Endothelial cell of umbilical vein (primary cell): ENCODE measurements at regions not wholly inside any gene's neighbourhood (a gene's known extent, or its start where the extent isn't known, plus 50 kb on each side); places are given as distances from the start of the nearest gene placed in this dataset.

Experiments used
- BruUV-seq: library from RNA; stranded (reverse); fragments of 400-500 nt; replicated peaks from 2 replicates; lab custom pipeline; 2021; lab: Mats Ljungman, UMichigan
- CTCF ChIA-PET: fragments of 300-600, 350-600 bp; sonication (Branson Sonifier 250); formaldehyde crosslinking; loops from one replicate; lab custom pipeline; 2021; ENCODE audit warnings: antibody characterized with exemption, inconsistent platforms; lab: Charles Lee
- POLR2A ChIA-PET: fragments of 300-600, 350-600 bp; sonication (Branson Sonifier 250); formaldehyde crosslinking; loops from one replicate; lab custom pipeline; 2021; ENCODE audit warnings: antibody characterized with exemption, inconsistent platforms; lab: Charles Lee
- DNase-seq: peaks from one replicate; pipeline ENCODE4 v3.0.0-alpha.2; 2011; ENCODE audit warnings: low read depth, low spot score
- FAIRE-seq: peaks from 2 replicates; lab custom pipeline; 2011; peaks lifted over from hg19 to GRCh38; lab: Jason Lieb, UNC
- H2AFZ ChIP-seq: 2 replicates; pipeline ENCODE4 v1.6.0; 2012; ENCODE audit warnings: low read depth, low read length, control low read depth, inconsistent platforms
- H3K27ac ChIP-seq: 2 replicates; pipeline ENCODE4 v1.5.1; 2011; ENCODE audit warnings: low read depth, mild to moderate bottlenecking, control low read depth, low read length, moderate library complexity; ENCODE audit not compliant: insufficient read depth
- H3K27me3 ChIP-seq, 2 experiments: 2 replicates each; pipeline versions ENCODE4 v1.6.0 to v1.6.1; 2011; ENCODE audit warnings: low read length in 2 of 2, mixed read lengths in 1 of 2; ENCODE audit not compliant: control insufficient read depth in 2 of 2, insufficient read depth in 2 of 2
- H3K36me3 ChIP-seq, 2 experiments: 2 replicates in 1 of 2; 3 replicates in 1 of 2; pipeline ENCODE4 v1.5.1; 2011; ENCODE audit warnings: low read length in 2 of 2, mild to moderate bottlenecking in 1 of 2, moderate library complexity in 1 of 2; ENCODE audit not compliant: control insufficient read depth in 2 of 2, insufficient read depth in 2 of 2; ENCODE audit errors: extremely low read depth in 1 of 2
- H3K4me1 ChIP-seq: 3 replicates; pipeline ENCODE4 v1.5.1; 2011; ENCODE audit warnings: mild to moderate bottlenecking, low read length; ENCODE audit not compliant: control insufficient read depth, insufficient read depth; ENCODE audit errors: extremely low read depth
- H3K4me2 ChIP-seq: 2 replicates; pipeline ENCODE4 v1.6.1; 2011; ENCODE audit warnings: low read length, control low read depth, mixed read lengths; ENCODE audit not compliant: insufficient read depth
- H3K4me3 ChIP-seq, 3 experiments: fragments of 200-600 bp in 1 of 3; sonication (generic), shearing (Covaris generic) in 1 of 3; replicated peaks in 1 of 3; 2 replicates each; pipeline ENCODE4 v1.5.1; 2011 to 2016; ENCODE audit warnings: control low read depth in 3 of 3, low read length in 3 of 3, mild to moderate bottlenecking in 2 of 3, inconsistent platforms in 1 of 3, low read depth in 1 of 3, moderate library complexity in 1 of 3; ENCODE audit not compliant: insufficient read depth in 1 of 3
- H3K79me2 ChIP-seq: 2 replicates; pipeline ENCODE4 v1.6.0; 2012; ENCODE audit warnings: low read length, inconsistent platforms; ENCODE audit not compliant: control insufficient read depth, insufficient read depth
- H3K9ac ChIP-seq: replicated peaks from 2 replicates; pipeline ENCODE3; 2011; ENCODE audit warnings: low read length, control low read depth; ENCODE audit not compliant: insufficient read depth; ENCODE audit errors: extremely low read depth
- H3K9me1 ChIP-seq: replicated peaks from 3 replicates; pipeline ENCODE4 v1.6.0; 2011; ENCODE audit warnings: mild to moderate bottlenecking, low read length; ENCODE audit not compliant: control insufficient read depth, insufficient read depth; ENCODE audit errors: extremely low read depth
- H3K9me3 ChIP-seq: replicated peaks from 2 replicates; pipeline ENCODE4 v1.5.1; 2012; ENCODE audit warnings: low read length, inconsistent platforms; ENCODE audit not compliant: control insufficient read depth, insufficient read depth
- H4K20me1 ChIP-seq: replicated peaks from 2 replicates; pipeline ENCODE3; 2011; ENCODE audit warnings: mild to moderate bottlenecking, low read length; ENCODE audit not compliant: control insufficient read depth, insufficient read depth; ENCODE audit errors: extremely low read depth
- FOS ChIP-seq: IDR thresholded peaks from 2 replicates; pipeline ENCODE4 v1.6.1; 2011; ENCODE audit warnings: mild to moderate bottlenecking, low read length, moderate library complexity, borderline replicate concordance; ENCODE audit not compliant: insufficient read depth
- GATA2 ChIP-seq: IDR thresholded peaks from 2 replicates; pipeline ENCODE4 v1.7.0; 2011; ENCODE audit warnings: low read depth, mild to moderate bottlenecking, moderate library complexity, mixed read lengths, low read length; ENCODE audit not compliant: insufficient read length, insufficient read depth
- POLR2A ChIP-seq: IDR thresholded peaks from 2 replicates; pipeline ENCODE4 v1.6.1; 2012; ENCODE audit warnings: low read depth, mild to moderate bottlenecking, control low read depth, low read length
- dilution Hi-C: fragments of 300-500 bp; cut with MboI; formaldehyde crosslinking; loops from one replicate; pipeline ENCODE4 v1.15.0; 2019; ENCODE audit warnings: low sequenced_read_pairs; ENCODE audit not compliant: extremely low pct_ligation_motif_present
- intact Hi-C: fragments of 100-400 bp; cut with micrococcal nuclease; formaldehyde crosslinking; loops from one replicate; pipeline ENCODE4 v1.10.0; 2022
- TF ChIP-seq, protein P1 (sequence below), 2 donors: IDR thresholded peaks; 1 replicate in 1 of 2; 2 replicates in 1 of 2; pipeline ENCODE4 v1.5.1; 2011; ENCODE audit warnings: low read length in 2 of 2, mild to moderate bottlenecking in 2 of 2, moderate library complexity in 2 of 2, control low read depth in 1 of 2, inconsistent platforms in 1 of 2, low read depth in 1 of 2; ENCODE audit not compliant: insufficient read depth in 1 of 2; ENCODE audit errors: extremely low read depth in 1 of 2

DNA sequence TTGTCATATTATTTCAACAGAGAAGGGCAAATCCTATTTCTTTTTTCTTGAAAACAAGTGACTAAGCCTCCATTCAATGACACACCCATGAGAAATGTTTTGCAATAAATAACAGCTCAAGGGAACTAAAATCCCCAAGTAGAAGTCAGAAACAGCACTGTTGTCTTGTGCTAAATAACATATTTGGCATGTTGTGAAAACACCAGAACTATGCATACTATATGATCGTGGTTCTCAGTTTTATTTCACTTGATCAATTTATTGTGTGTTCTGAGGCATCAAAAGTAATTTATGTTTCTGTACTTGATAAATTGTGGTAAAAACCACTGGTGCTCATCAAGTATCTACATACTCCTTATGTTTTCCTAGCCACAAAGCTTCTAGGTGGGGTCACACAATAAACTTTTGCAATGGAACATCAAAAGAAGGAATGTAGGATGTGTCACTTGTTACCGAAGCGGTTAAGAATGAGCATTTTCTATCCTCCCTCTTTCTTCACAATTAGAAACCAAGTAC lies 691.7 kb upstream of the CBLB start:
- intact Hi-C loops (no loop called here), dilution Hi-C loops (no loop called here)
- TF ChIP-seq POLR2A (no peak), FOS (peak; percentile 14)
- H3K4me2 ChIP-seq: no peak overlapping the region
- no peaks in the 10 kb centered on the region for H3K9me3 ChIP-seq
- CTCF ChIA-PET: interaction anchor here (1.4 kb wide), 1 partner anchor 15 kb away, joined by 3 read pairs; no protein-coding TSS in a partner anchor
- no TSS peak for BruUV-seq
- H3K4me3 ChIP-seq: no peak overlapping the region
- FAIRE-seq: no peak
- H3K27me3 ChIP-seq: no peaks in the 10 kb centered on the region
- H3K27ac ChIP-seq: no peak overlapping the region
- DNase-seq: peak; percentile 16
- no peaks in the 10 kb centered on the region for H3K79me2 ChIP-seq
- H4K20me1 ChIP-seq: no peaks in the 10 kb centered on the region
- H3K9me1 ChIP-seq: no peaks in the 10 kb centered on the region
- H3K36me3 ChIP-seq: no peaks in the 10 kb centered on the region
- POLR2A ChIA-PET: no interaction called here
- no peak overlapping the region for H3K9ac ChIP-seq
- peak overlapping the region; percentile 53 for H2AFZ ChIP-seq
- H3K4me1 ChIP-seq: no peaks in the 10 kb centered on the region

DNA sequence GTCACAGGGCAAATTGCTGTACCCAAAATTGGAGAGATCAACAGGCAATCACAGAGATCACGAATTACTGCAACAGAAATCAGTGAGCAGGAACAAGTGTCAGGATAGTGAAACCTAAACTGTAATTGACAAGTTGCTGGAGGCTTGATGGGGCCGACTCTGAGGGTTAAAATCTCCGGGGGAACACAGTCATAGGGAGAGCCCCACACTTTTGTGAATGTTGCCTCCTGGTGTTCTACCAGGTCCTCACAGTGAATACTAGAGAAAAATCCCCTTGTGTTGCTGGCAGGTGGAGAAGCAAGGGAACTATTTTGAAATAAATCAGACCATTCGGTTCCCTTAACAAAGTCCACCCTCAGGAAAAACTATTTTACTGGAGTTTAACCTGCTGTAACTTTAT lies 697.5 kb upstream of the CBLB start:
- no peak overlapping the region for H3K4me3 ChIP-seq
- H2AFZ ChIP-seq: peak overlapping the region; percentile 80
- H3K9ac ChIP-seq: no peak overlapping the region
- H3K4me2 ChIP-seq: no peak overlapping the region
- peaks cover 15% of the 10 kb centered on the region for H3K4me1 ChIP-seq
- no peak for FAIRE-seq
- CTCF ChIA-PET: no interaction called here
- H3K27me3 ChIP-seq: no peaks in the 10 kb centered on the region
- TF ChIP-seq GATA2: no peak
- TF ChIP-seq, protein P1, sequence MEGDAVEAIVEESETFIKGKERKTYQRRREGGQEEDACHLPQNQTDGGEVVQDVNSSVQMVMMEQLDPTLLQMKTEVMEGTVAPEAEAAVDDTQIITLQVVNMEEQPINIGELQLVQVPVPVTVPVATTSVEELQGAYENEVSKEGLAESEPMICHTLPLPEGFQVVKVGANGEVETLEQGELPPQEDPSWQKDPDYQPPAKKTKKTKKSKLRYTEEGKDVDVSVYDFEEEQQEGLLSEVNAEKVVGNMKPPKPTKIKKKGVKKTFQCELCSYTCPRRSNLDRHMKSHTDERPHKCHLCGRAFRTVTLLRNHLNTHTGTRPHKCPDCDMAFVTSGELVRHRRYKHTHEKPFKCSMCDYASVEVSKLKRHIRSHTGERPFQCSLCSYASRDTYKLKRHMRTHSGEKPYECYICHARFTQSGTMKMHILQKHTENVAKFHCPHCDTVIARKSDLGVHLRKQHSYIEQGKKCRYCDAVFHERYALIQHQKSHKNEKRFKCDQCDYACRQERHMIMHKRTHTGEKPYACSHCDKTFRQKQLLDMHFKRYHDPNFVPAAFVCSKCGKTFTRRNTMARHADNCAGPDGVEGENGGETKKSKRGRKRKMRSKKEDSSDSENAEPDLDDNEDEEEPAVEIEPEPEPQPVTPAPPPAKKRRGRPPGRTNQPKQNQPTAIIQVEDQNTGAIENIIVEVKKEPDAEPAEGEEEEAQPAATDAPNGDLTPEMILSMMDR (IDR thresholded peaks at IDR 0.05; ENCODE audit: extremely low read depth in 1 of 2, insufficient read depth in 1 of 2, low read depth in 1 of 2, low read length in 2 of 2): peak in 1 of 2 donors; percentile 6
- H3K27ac ChIP-seq: peak overlapping the region; percentile 29
- intact Hi-C loops (loop anchor here (5.0 kb wide), 2 partner anchors 59 to 699 kb away; partner anchors contain the start of gene CBLB), dilution Hi-C loops (no loop called here)
- H3K79me2 ChIP-seq: no peaks in the 10 kb centered on the region
- H4K20me1 ChIP-seq: no peaks in the 10 kb centered on the region
- no peaks in the 10 kb centered on the region for H3K9me3 ChIP-seq
- no peak for DNase-seq
- no TSS peak for BruUV-seq
- H3K36me3 ChIP-seq: no peaks in the 10 kb centered on the region
- POLR2A ChIA-PET: no interaction called here
- no peaks in the 10 kb centered on the region for H3K9me1 ChIP-seq
